ENCODE measurements at regions not wholly inside any gene's neighbourhood (a gene's known extent, or its start where the extent isn't known, plus 50 kb on each side); places are given as distances from the start of the nearest gene placed in this dataset.

DNA sequence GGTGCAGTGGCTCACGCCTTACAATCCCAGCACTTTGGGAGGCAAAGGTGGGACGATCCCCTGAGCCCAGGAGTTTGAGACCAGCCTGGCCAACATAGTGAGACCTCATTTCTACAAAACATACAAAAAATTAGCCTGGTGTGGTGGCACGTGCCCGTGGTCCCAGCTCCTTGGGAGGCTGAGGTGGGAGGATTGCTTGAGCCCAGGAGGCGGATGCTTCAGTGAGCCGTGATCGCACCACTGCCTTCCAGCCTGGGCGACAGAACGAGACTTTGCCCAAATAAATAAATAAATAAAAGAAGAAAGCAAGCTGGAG is 91.7 kb upstream of the SEC11C start:
- no peaks in the 10 kb centered on the region for H3K36me3 ChIP-seq (replicated peaks in 1 of 2; ENCODE audit: control insufficient read depth in 1 of 2, insufficient read depth in 2 of 2, low read length in 2 of 2)
- POLR2A ChIA-PET, result no interaction called here
- no peak for DNase-seq (ENCODE audit: low spot score)
- no peaks in the 10 kb centered on the region for H3K79me2 ChIP-seq (ENCODE audit: insufficient read depth, low read length)
- in situ Hi-C loops (cut with HindIII; ENCODE audit: extremely low pct_ligation_motif_present, low pct_unique_long_range_greater_than_20kb), result no loop called here
- H3K4me2 ChIP-seq (ENCODE audit: low read depth, low read length), result no peak overlapping the region
- CTCF ChIA-PET (ENCODE audit: low intra/inter-chr PET ratio, low total read pairs), result no interaction called here
- H3K27ac ChIP-seq (ENCODE audit: extremely low read length, insufficient read depth, low read length), result no peak overlapping the region
- H2AFZ ChIP-seq (ENCODE audit: low read length), result no peak overlapping the region
- intact Hi-C loops (cut with micrococcal nuclease; ENCODE audit: unreplicated experiment), result no loop called here
- H3K4me1 ChIP-seq (ENCODE audit: insufficient read depth, low read length), result no peaks in the 10 kb centered on the region
- no peak for TF ChIP-seq ZNF549 (CRISPR knock-in tag; IDR thresholded peaks at IDR 0.05)
- no peak for TF ChIP-seq KDM4B (CRISPR knock-in tag; IDR thresholded peaks at IDR 0.05)
- TF ChIP-seq NBN (conservative IDR thresholded peaks at IDR 0.05), result no peak
- TF ChIP-seq, protein P1, sequence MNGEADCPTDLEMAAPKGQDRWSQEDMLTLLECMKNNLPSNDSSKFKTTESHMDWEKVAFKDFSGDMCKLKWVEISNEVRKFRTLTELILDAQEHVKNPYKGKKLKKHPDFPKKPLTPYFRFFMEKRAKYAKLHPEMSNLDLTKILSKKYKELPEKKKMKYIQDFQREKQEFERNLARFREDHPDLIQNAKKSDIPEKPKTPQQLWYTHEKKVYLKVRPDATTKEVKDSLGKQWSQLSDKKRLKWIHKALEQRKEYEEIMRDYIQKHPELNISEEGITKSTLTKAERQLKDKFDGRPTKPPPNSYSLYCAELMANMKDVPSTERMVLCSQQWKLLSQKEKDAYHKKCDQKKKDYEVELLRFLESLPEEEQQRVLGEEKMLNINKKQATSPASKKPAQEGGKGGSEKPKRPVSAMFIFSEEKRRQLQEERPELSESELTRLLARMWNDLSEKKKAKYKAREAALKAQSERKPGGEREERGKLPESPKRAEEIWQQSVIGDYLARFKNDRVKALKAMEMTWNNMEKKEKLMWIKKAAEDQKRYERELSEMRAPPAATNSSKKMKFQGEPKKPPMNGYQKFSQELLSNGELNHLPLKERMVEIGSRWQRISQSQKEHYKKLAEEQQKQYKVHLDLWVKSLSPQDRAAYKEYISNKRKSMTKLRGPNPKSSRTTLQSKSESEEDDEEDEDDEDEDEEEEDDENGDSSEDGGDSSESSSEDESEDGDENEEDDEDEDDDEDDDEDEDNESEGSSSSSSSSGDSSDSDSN (CRISPR knock-in tag; IDR thresholded peaks at IDR 0.05), result no peak
- no peak for TF ChIP-seq ZNF446 (CRISPR knock-in tag; IDR thresholded peaks at IDR 0.05)
- TF ChIP-seq, protein P2, sequence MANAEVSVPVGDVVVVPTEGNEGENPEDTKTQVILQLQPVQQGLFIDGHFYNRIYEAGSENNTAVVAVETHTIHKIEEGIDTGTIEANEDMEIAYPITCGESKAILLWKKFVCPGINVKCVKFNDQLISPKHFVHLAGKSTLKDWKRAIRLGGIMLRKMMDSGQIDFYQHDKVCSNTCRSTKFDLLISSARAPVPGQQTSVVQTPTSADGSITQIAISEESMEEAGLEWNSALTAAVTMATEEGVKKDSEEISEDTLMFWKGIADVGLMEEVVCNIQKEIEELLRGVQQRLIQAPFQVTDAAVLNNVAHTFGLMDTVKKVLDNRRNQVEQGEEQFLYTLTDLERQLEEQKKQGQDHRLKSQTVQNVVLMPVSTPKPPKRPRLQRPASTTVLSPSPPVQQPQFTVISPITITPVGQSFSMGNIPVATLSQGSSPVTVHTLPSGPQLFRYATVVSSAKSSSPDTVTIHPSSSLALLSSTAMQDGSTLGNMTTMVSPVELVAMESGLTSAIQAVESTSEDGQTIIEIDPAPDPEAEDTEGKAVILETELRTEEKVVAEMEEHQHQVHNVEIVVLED (CRISPR knock-in tag; IDR thresholded peaks at IDR 0.05; ENCODE audit: borderline replicate concordance), result no peak
- TF ChIP-seq HNRNPUL1 (IDR thresholded peaks at IDR 0.05; ENCODE audit: low read depth, low read length), result no peak
- TF ChIP-seq, protein P3, sequence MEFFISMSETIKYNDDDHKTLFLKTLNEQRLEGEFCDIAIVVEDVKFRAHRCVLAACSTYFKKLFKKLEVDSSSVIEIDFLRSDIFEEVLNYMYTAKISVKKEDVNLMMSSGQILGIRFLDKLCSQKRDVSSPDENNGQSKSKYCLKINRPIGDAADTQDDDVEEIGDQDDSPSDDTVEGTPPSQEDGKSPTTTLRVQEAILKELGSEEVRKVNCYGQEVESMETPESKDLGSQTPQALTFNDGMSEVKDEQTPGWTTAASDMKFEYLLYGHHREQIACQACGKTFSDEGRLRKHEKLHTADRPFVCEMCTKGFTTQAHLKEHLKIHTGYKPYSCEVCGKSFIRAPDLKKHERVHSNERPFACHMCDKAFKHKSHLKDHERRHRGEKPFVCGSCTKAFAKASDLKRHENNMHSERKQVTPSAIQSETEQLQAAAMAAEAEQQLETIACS (CRISPR knock-in tag; IDR thresholded peaks at IDR 0.05), result no peak
- no peak for TF ChIP-seq ZFAT (CRISPR knock-in tag; conservative IDR thresholded peaks at IDR 0.05)
- TF ChIP-seq GATAD1 (CRISPR knock-in tag; IDR thresholded peaks at IDR 0.05), result no peak
- TF ChIP-seq PCBP2 (optimal IDR thresholded peaks at IDR 0.05; ENCODE audit: low read depth, low read length, poor library complexity, severe bottlenecking), result no peak
- TF ChIP-seq ADNP (CRISPR knock-in tag; IDR thresholded peaks at IDR 0.05), result no peak
- no peak for TF ChIP-seq ZNF251 (CRISPR knock-in tag; IDR thresholded peaks at IDR 0.05)
- no TSS peak for BruUV-seq (replicated peaks)
- peaks cover 2 to 29% of the 10 kb centered on the region in 2 experiments; a peak in 4 of 5 replicates for H3K27me3 ChIP-seq (ENCODE audit: control insufficient read depth in 1 of 2, insufficient read depth in 2 of 2, low read length in 2 of 2)
- FAIRE-seq, result no peak
- no peaks in the 10 kb centered on the region for H4K20me1 ChIP-seq (ENCODE audit: insufficient read depth, low read length)
- ATAC-seq, result no peak
- WGBS (ENCODE audit: low lambda C conversion rate), result 38% methylated on average over 9 of the region's 9 CpGs
- no peak overlapping the region for H3K4me3 ChIP-seq (replicated peaks in 1 of 3; ENCODE audit: insufficient read depth in 1 of 3, low read depth in 2 of 3, low read length in 3 of 3)
- H3K9me3 ChIP-seq (ENCODE audit: low read length), result no peaks in the 10 kb centered on the region
- H3K9ac ChIP-seq (ENCODE audit: insufficient read depth, low read depth, low read length), result no peak overlapping the region

Data from HepG2 (cell line).